Prostate gland (tissue), 2 donors: ENCODE measurements at regions not wholly inside any gene's neighbourhood (a gene's known extent, or its start where the extent isn't known, plus 50 kb on each side); places are given as distances from the start of the nearest gene placed in this dataset.

Experiments used
- DNase-seq: peaks from one replicate; pipeline ENCODE4 v3.0.0-alpha.2; 2019; ENCODE audit warnings: low spot score
- H3K27ac ChIP-seq, 2 donors: fragments of 200-600 bp; sonication (generic); 2 replicates each; pipeline ENCODE4 v1.5.1; 2017 to 2019
- H3K27me3 ChIP-seq: fragments of 200-600 bp; sonication (generic); replicated peaks from 2 replicates; pipeline ENCODE4 v1.5.1; 2019; ENCODE audit not compliant: insufficient read depth
- H3K36me3 ChIP-seq, 2 donors: fragments of 200-600 bp; sonication (generic); 1 replicate in 1 of 2; 2 replicates in 1 of 2; pipeline versions ENCODE4 v1.5.1 to v1.8.1; 2017 to 2019
- H3K4me1 ChIP-seq: fragments of 200-600 bp; sonication (generic); replicated peaks from 2 replicates; pipeline ENCODE4 v1.5.1; 2019
- H3K4me3 ChIP-seq, 2 donors: fragments of 200-600 bp; sonication (generic); 2 replicates each; pipeline ENCODE4 v1.5.1; 2017 to 2019
- H3K9me3 ChIP-seq: fragments of 200-600 bp; sonication (generic); 2 replicates; pipeline ENCODE4 v1.5.1; 2017
- CTCF ChIP-seq, 4 experiments: fragments of 200-600 bp in 2 of 4; fragments of 450-650 bp in 2 of 4; sonication (generic) in 2 of 4; IDR thresholded peaks; 1 replicate in 3 of 4; 2 replicates in 1 of 4; pipeline ENCODE4 v1.5.1; 2016 to 2019; ENCODE audit warnings: antibody characterized with exemption in 4 of 4, mild to moderate bottlenecking in 2 of 4, moderate library complexity in 2 of 4
- POLR2A ChIP-seq: fragments of 450-650 bp; IDR thresholded peaks from one replicate; pipeline ENCODE4 v1.6.1; 2016; ENCODE audit warnings: antibody characterized with exemption, mild to moderate bottlenecking
- POLR2AphosphoS5 ChIP-seq: sonication (generic); formaldehyde crosslinking; IDR thresholded peaks from one replicate; pipeline ENCODE4 v1.6.1; 2017; ENCODE audit warnings: antibody characterized with exemption
- WGBS: methylation state at CpG from one replicate; pipeline ENCODE4 v1.1.5; 2018; 5-methylcytosine and 5-hydroxymethylcytosine counted together
- intact Hi-C: fragments of 100-400 bp; cut with DNase I; formaldehyde crosslinking; loops from one replicate; pipeline ENCODE4 v1.14.2; 2022

- H3K36me3 ChIP-seq: no peaks in the 10 kb centered on the region
- no peaks in the 10 kb centered on the region for H3K27me3 ChIP-seq
- DNase-seq: no peak
- H3K4me3 ChIP-seq: no peak overlapping the region
- WGBS: 86% methylated on average over 3 of the region's 3 CpGs
- no peak overlapping the region for H3K27ac ChIP-seq
- no peaks in the 10 kb centered on the region for H3K9me3 ChIP-seq
- no peaks in the 10 kb centered on the region for H3K4me1 ChIP-seq
- intact Hi-C loops: no loop called here
- TF ChIP-seq POLR2AphosphoS5: no peak
- TF ChIP-seq CTCF (IDR thresholded peaks at IDR 0.05): no peak
- no peak for TF ChIP-seq POLR2A
Measured at GRCh38 chr1:69029649-69030048, 532.8 kb upstream of the DEPDC1 start.

- DNase-seq: no peak
- H3K36me3 ChIP-seq: no peaks in the 10 kb centered on the region
- TF ChIP-seq CTCF (IDR thresholded peaks at IDR 0.05) (no peak), POLR2A (no peak), POLR2AphosphoS5 (no peak)
- no peak overlapping the region for H3K4me3 ChIP-seq
- H3K27me3 ChIP-seq: no peaks in the 10 kb centered on the region
- no peaks in the 10 kb centered on the region for H3K4me1 ChIP-seq
- H3K9me3 ChIP-seq: no peaks in the 10 kb centered on the region
- no peak overlapping the region for H3K27ac ChIP-seq
- intact Hi-C loops: no loop called here
Measured at GRCh38 chr1:69038379-69038778, 529.3 kb upstream of the LRRC7 start.

GRCh38 chr1:69045572-69045971, 522.1 kb upstream of the LRRC7 start:
- no peak for DNase-seq
- no peaks in the 10 kb centered on the region for H3K27me3 ChIP-seq
- intact Hi-C loops: no loop called here
- TF ChIP-seq CTCF (IDR thresholded peaks at IDR 0.05) (no peak), POLR2AphosphoS5 (no peak), POLR2A (no peak)
- no peaks in the 10 kb centered on the region for H3K36me3 ChIP-seq
- H3K9me3 ChIP-seq: no peaks in the 10 kb centered on the region
- H3K4me3 ChIP-seq: no peak overlapping the region
- WGBS: 95% methylated on average over 1 of the region's 1 CpG
- no peak overlapping the region for H3K27ac ChIP-seq
- no peaks in the 10 kb centered on the region for H3K4me1 ChIP-seq

GRCh38 chr1:69055194-69055593, 512.5 kb upstream of the LRRC7 start:
- TF ChIP-seq POLR2AphosphoS5 (no peak), CTCF (IDR thresholded peaks at IDR 0.05) (no peak), POLR2A (no peak)
- Histone ChIP-seq H3K27ac (no peak overlapping the region), H3K4me1 (no peaks in the 10 kb centered on the region), H3K36me3 (no peaks in the 10 kb centered on the region), H3K4me3 (no peak overlapping the region), H3K27me3 (no peaks in the 10 kb centered on the region), H3K9me3 (no peaks in the 10 kb centered on the region)
- 30% methylated on average over 2 of the region's 2 CpGs for WGBS
- DNase-seq: no peak
- intact Hi-C loops: no loop called here

GRCh38 chr1:69058454-69058853, 509.3 kb upstream of the LRRC7 start:
- H3K4me3 ChIP-seq: no peak overlapping the region
- TF ChIP-seq POLR2AphosphoS5: no peak
- TF ChIP-seq CTCF (IDR thresholded peaks at IDR 0.05): no peak
- no peak for TF ChIP-seq POLR2A
- no peak overlapping the region for H3K27ac ChIP-seq
- WGBS: 34% methylated on average over 3 of the region's 3 CpGs
- no peaks in the 10 kb centered on the region for H3K4me1 ChIP-seq
- intact Hi-C loops: no loop called here
- H3K9me3 ChIP-seq: no peaks in the 10 kb centered on the region
- no peak for DNase-seq
- no peaks in the 10 kb centered on the region for H3K27me3 ChIP-seq
- H3K36me3 ChIP-seq: no peaks in the 10 kb centered on the region
